IMR-90 (cell line): ENCODE measurements at regions not wholly inside any gene's neighbourhood (a gene's known extent, or its start where the extent isn't known, plus 50 kb on each side); places are given as distances from the start of the nearest gene placed in this dataset.

Experiments used
- ATAC-seq: fragments of 200-7000 bp; cut with Tn5 transposase; 2 replicates; pipeline ENCODE4 v1.9.1; 2020; ENCODE audit warnings: low read depth, mild to moderate bottlenecking, moderate library complexity
- BruUV-seq: library from RNA; stranded (reverse); fragments of 400-500 nt; replicated peaks from 2 replicates; lab custom pipeline; 2021; lab: Mats Ljungman, UMichigan
- CTCF ChIA-PET: fragments of 300-600 bp; formaldehyde crosslinking; extraction: SDS; loops from one replicate; lab custom pipeline; 2021; ENCODE audit warnings: antibody characterized with exemption; lab: Yijun Ruan, JAX
- POLR2A ChIA-PET: fragments of 300-600 bp; sonication (Branson Sonifier 250); formaldehyde crosslinking; loops from one replicate; lab custom pipeline; 2022; ENCODE audit warnings: antibody characterized with exemption; ENCODE audit not compliant: unreplicated experiment; lab: Charles Lee
- DNase-seq: peaks from one replicate; pipeline ENCODE4 v3.0.0; 2013
- H2AFZ ChIP-seq: replicated peaks from 2 replicates; pipeline ENCODE3; 2013; ENCODE audit warnings: low read length, mild to moderate bottlenecking; ENCODE audit not compliant: poor library complexity
- H2AK5ac ChIP-seq: 2 replicates; pipeline ENCODE4 v1.6.1; 2013; ENCODE audit warnings: low read depth, low read length, inconsistent platforms
- H2AK9ac ChIP-seq: replicated peaks from 2 replicates; pipeline ENCODE3; 2013; ENCODE audit warnings: mild to moderate bottlenecking, low read depth, low read length, moderate library complexity; ENCODE audit not compliant: poor library complexity
- H2BK120ac ChIP-seq: 2 replicates; pipeline ENCODE4 v1.6.1; 2013; ENCODE audit warnings: low read depth, low read length, inconsistent platforms
- H2BK15ac ChIP-seq: 3 replicates; pipeline ENCODE4 v1.6.1; 2013; ENCODE audit warnings: low read depth, low read length, inconsistent platforms
- H2BK20ac ChIP-seq: 2 replicates; pipeline ENCODE4 v1.6.1; 2013; ENCODE audit warnings: low read depth, mild to moderate bottlenecking, inconsistent platforms, low read length, moderate library complexity
- H2BK5ac ChIP-seq: 2 replicates; pipeline ENCODE4 v1.6.1; 2013; ENCODE audit warnings: mild to moderate bottlenecking, low read depth, low read length, inconsistent platforms; ENCODE audit not compliant: poor library complexity, severe bottlenecking
- H3K14ac ChIP-seq: replicated peaks from 2 replicates; pipeline ENCODE4 v1.6.1; 2013; ENCODE audit warnings: low read depth, low read length, inconsistent platforms
- H3K18ac ChIP-seq: 2 replicates; pipeline ENCODE4 v1.6.1; 2013; ENCODE audit warnings: low read depth, low read length, control low read depth
- H3K23ac ChIP-seq: 2 replicates; pipeline ENCODE4 v1.6.1; 2013; ENCODE audit warnings: low read depth, low read length, inconsistent platforms
- H3K27ac ChIP-seq: 2 replicates; pipeline ENCODE4 v1.5.1; 2013; ENCODE audit warnings: mild to moderate bottlenecking, control low read depth, low read length; ENCODE audit not compliant: insufficient read depth
- H3K27me3 ChIP-seq: 2 replicates; pipeline ENCODE4 v1.6.1; 2013; ENCODE audit warnings: low read length; ENCODE audit not compliant: control insufficient read depth, insufficient read depth
- H3K36me3 ChIP-seq: 2 replicates; pipeline ENCODE4 v1.6.1; 2013; ENCODE audit warnings: low read length, mixed read lengths; ENCODE audit not compliant: control insufficient read depth, insufficient read depth
- H3K4ac ChIP-seq: 2 replicates; pipeline ENCODE4 v1.6.1; 2013; ENCODE audit warnings: low read depth, low read length, inconsistent platforms
- H3K4me1 ChIP-seq: 2 replicates; pipeline ENCODE4 v1.6.1; 2013; ENCODE audit warnings: low read length, mixed read lengths; ENCODE audit not compliant: control insufficient read depth, insufficient read depth
- H3K4me2 ChIP-seq: 2 replicates; pipeline ENCODE4 v1.6.1; 2013; ENCODE audit warnings: low read depth, mild to moderate bottlenecking, control low read depth, low read length, moderate library complexity
- H3K4me3 ChIP-seq: 2 replicates; pipeline ENCODE4 v1.5.1; 2013; ENCODE audit warnings: low read depth, mild to moderate bottlenecking, control low read depth, low read length, moderate library complexity; ENCODE audit not compliant: insufficient read depth
- H3K56ac ChIP-seq: 2 replicates; pipeline ENCODE4 v1.6.1; 2013; ENCODE audit warnings: low read length, inconsistent platforms; ENCODE audit not compliant: insufficient read depth; ENCODE audit errors: extremely low read depth
- H3K79me1 ChIP-seq, 2 experiments: 2 replicates each; pipeline ENCODE4 v1.6.1; 2013; ENCODE audit warnings: low read length in 2 of 2, inconsistent platforms in 1 of 2, low read depth in 1 of 2
- H3K9ac ChIP-seq: 2 replicates; pipeline ENCODE4 v1.6.1; 2013; ENCODE audit warnings: low read depth, low read length, control low read depth
- H3K9me1 ChIP-seq: 2 replicates; pipeline ENCODE4 v1.6.1; 2013; ENCODE audit warnings: low read length, inconsistent platforms; ENCODE audit not compliant: insufficient read depth
- H3K9me3 ChIP-seq: 2 replicates; pipeline ENCODE4 v1.6.1; 2013; ENCODE audit warnings: low read length; ENCODE audit not compliant: control insufficient read depth, insufficient read depth
- H4K20me1 ChIP-seq: 2 replicates; pipeline ENCODE4 v1.6.1; 2013; ENCODE audit warnings: low read length, inconsistent platforms; ENCODE audit not compliant: insufficient read depth
- H4K5ac ChIP-seq: 2 replicates; pipeline ENCODE4 v1.6.1; 2013; ENCODE audit warnings: mild to moderate bottlenecking, low read depth, low read length, control low read depth
- H4K8ac ChIP-seq, 2 experiments: 2 replicates each; pipeline ENCODE4 v1.6.1; 2013; ENCODE audit warnings: low read depth in 2 of 2, low read length in 2 of 2, control low read depth in 1 of 2, inconsistent platforms in 1 of 2
- H4K91ac ChIP-seq: 2 replicates; pipeline ENCODE4 v1.6.1; 2013; ENCODE audit warnings: low read depth, low read length, inconsistent platforms; ENCODE audit not compliant: insufficient read depth
- CEBPB ChIP-seq: IDR thresholded peaks from 2 replicates; pipeline ENCODE4 v1.6.1; 2012; ENCODE audit warnings: low read depth, low read length, improper control_type of control experiment
- RCOR1 ChIP-seq: IDR thresholded peaks from 2 replicates; pipeline ENCODE4 v1.6.1; 2012; ENCODE audit warnings: mild to moderate bottlenecking, low read length, improper control_type of control experiment; ENCODE audit not compliant: insufficient replicate concordance
- SMC3 ChIP-seq: fragments of 150-350 bp; IDR thresholded peaks from 2 replicates; pipeline ENCODE4 v1.6.1; 2016; ENCODE audit warnings: low read depth, mild to moderate bottlenecking, antibody characterized with exemption, low read length, moderate library complexity
- WGBS, 2 experiments: methylation state at CpG; one replicate each; pipeline versions ENCODE4 v1.1.5 to v1.1.7; 2013; ENCODE audit warnings: missing lambda C conversion rate in 2 of 2; ENCODE audit not compliant: insufficient read length in 1 of 2; ENCODE audit errors: extremely low coverage in 2 of 2; 5-methylcytosine and 5-hydroxymethylcytosine counted together
- dilution Hi-C: fragments of 300-500 bp; cut with HindIII; formaldehyde crosslinking; loops from one replicate; pipeline ENCODE4 v1.14.3; 2018; ENCODE audit warnings: low sequenced_read_pairs; ENCODE audit not compliant: unreplicated experiment
- in situ Hi-C: fragments of 300-500 bp; cut with MboI; formaldehyde crosslinking; loops from 3 replicates; pipeline ENCODE4 v1.14.3; 2019; ENCODE audit warnings: low sequenced_read_pairs, inconsistent platforms, mixed read lengths
- intact Hi-C: fragments of 100-400 bp; cut with micrococcal nuclease; formaldehyde crosslinking; loops from 2 replicates; pipeline ENCODE4 v1.10.0; 2022
- TF ChIP-seq, protein P1 (sequence below): conservative IDR thresholded peaks from 2 replicates; pipeline ENCODE4 v1.5.1; 2012; ENCODE audit warnings: mild to moderate bottlenecking, low read depth, low read length, improper control_type of control experiment

DNA sequence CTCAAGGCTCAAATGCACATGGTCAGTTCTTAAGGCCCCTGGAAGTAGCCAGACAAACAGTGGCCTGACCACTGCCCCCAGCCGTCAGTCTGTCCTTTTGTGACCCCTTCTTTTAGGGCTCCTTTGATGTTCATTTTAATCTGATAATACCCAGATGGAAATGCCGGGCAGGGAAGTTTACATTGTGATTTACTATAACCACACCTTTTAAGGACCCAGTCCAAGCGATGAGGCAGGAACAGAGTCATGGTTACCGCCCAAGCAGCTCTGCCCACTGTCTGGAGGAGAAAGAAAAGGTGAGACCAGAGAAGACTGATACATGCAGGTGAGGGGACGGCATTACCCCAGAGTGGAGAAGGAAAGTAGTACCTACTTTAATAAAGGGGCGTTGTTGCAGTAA lies 110.6 kb downstream of the PLEKHG1 start:
- Histone ChIP-seq H3K4me2 (no peak overlapping the region), H3K4me3 (no peak overlapping the region), H3K9me1 (no peaks in the 10 kb centered on the region), H4K20me1 (no peaks in the 10 kb centered on the region), H3K27me3 (peaks cover 4% of the 10 kb centered on the region; the same call in 1 of the 2 replicates), H3K27ac (no peak overlapping the region), H4K91ac (no peak overlapping the region), H3K4ac (no peak overlapping the region), H2BK120ac (no peak overlapping the region), H3K56ac (no peak overlapping the region), H2AK5ac (no peak overlapping the region), H3K18ac (no peak overlapping the region), H4K5ac (no peak overlapping the region), H3K4me1 (no peaks in the 10 kb centered on the region; the same call in 1 of the 2 replicates), H2BK20ac (no peak overlapping the region), H2AFZ (no peak overlapping the region), H2BK15ac (no peak overlapping the region), H3K9me3 (no peaks in the 10 kb centered on the region), H3K9ac (no peak overlapping the region), H3K36me3 (no peaks in the 10 kb centered on the region), H3K79me1 (no peaks in the 10 kb centered on the region), H3K23ac (no peak overlapping the region), H3K14ac (no peak overlapping the region), H4K8ac (no peak overlapping the region), H2BK5ac (no peak overlapping the region), H2AK9ac (no peak overlapping the region)
- in situ Hi-C loops (no loop called here), dilution Hi-C loops (no loop called here), intact Hi-C loops (no loop called here)
- no CpG with 5 or more reads among the region's 6 CpGs for WGBS, 2 experiments
- POLR2A ChIA-PET = no interaction called here
- no TSS peak for BruUV-seq
- ATAC-seq (no peak), DNase-seq (no peak)
- CTCF ChIA-PET = no interaction called here
- TF ChIP-seq, protein P1, sequence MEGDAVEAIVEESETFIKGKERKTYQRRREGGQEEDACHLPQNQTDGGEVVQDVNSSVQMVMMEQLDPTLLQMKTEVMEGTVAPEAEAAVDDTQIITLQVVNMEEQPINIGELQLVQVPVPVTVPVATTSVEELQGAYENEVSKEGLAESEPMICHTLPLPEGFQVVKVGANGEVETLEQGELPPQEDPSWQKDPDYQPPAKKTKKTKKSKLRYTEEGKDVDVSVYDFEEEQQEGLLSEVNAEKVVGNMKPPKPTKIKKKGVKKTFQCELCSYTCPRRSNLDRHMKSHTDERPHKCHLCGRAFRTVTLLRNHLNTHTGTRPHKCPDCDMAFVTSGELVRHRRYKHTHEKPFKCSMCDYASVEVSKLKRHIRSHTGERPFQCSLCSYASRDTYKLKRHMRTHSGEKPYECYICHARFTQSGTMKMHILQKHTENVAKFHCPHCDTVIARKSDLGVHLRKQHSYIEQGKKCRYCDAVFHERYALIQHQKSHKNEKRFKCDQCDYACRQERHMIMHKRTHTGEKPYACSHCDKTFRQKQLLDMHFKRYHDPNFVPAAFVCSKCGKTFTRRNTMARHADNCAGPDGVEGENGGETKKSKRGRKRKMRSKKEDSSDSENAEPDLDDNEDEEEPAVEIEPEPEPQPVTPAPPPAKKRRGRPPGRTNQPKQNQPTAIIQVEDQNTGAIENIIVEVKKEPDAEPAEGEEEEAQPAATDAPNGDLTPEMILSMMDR = no peak
- TF ChIP-seq RCOR1 = no peak
- no peak for TF ChIP-seq SMC3
- no peak for TF ChIP-seq CEBPB
